Esophagus squamous epithelium (tissue), 5 donors: ENCODE measurements at regions not wholly inside any gene's neighbourhood (a gene's known extent, or its start where the extent isn't known, plus 50 kb on each side); places are given as distances from the start of the nearest gene placed in this dataset.

ENCODE experiments used
- DNase-seq: peaks from one replicate; lab custom pipeline; 2025; lab: John Stamatoyannopoulos, UW
- H3K27ac ChIP-seq, 4 donors: fragments of 200-600 bp; sonication (generic); one replicate each; pipeline ENCODE4 v1.5.1; 2016 to 2019; ENCODE audit warnings: mild to moderate bottlenecking in 1 of 4
- H3K27me3 ChIP-seq, 4 donors: fragments of 200-600 bp; sonication (generic); 1 replicate in 3 of 4; 2 replicates in 1 of 4; pipeline versions ENCODE4 v1.5.1 to v1.6.0; 2017 to 2021; ENCODE audit warnings: antibody characterized with exemption in 1 of 4
- H3K36me3 ChIP-seq, 3 donors: fragments of 200-600 bp; sonication (generic); one replicate each; pipeline ENCODE4 v1.5.1; 2016 to 2019
- H3K4me1 ChIP-seq, 3 donors: fragments of 200-600 bp; sonication (generic); one replicate each; pipeline ENCODE4 v1.5.1; 2017 to 2019
- H3K4me3 ChIP-seq, 4 donors: fragments of 200-600 bp; sonication (generic); 1 replicate in 3 of 4; 2 replicates in 1 of 4; pipeline ENCODE4 v1.5.1; 2016 to 2019; ENCODE audit warnings: mild to moderate bottlenecking in 2 of 4, moderate library complexity in 1 of 4
- H3K9me3 ChIP-seq, 3 donors: fragments of 200-600 bp; sonication (generic); one replicate each; pipeline ENCODE4 v1.5.1; 2016 to 2019
- POLR2A ChIP-seq, 4 donors: fragments of 450-650 bp; IDR thresholded peaks; one replicate each; pipeline ENCODE4 v1.6.1; 2017; ENCODE audit warnings: antibody characterized with exemption in 4 of 4, mild to moderate bottlenecking in 4 of 4, moderate library complexity in 3 of 4
- WGBS, 2 donors: methylation state at CpG; one replicate each; pipeline ENCODE4 v1.1.5; 2018; 5-methylcytosine and 5-hydroxymethylcytosine counted together
- intact Hi-C: fragments of 100-400 bp; cut with DNase I; formaldehyde crosslinking; loops from one replicate; pipeline ENCODE4 v1.15.0; 2022
- TF ChIP-seq, protein P1 (sequence below), 6 experiments: fragments of 450-650 bp in 4 of 6; fragments of 200-600 bp in 2 of 6; sonication (generic) in 2 of 6; IDR thresholded peaks; one replicate each; pipeline ENCODE4 v1.5.1; 2016 to 2019; ENCODE audit warnings: antibody characterized with exemption in 6 of 6, mild to moderate bottlenecking in 4 of 6, moderate library complexity in 4 of 6
- donor health status: DM: yes; HTN: yes; CAD: no.

DNA sequence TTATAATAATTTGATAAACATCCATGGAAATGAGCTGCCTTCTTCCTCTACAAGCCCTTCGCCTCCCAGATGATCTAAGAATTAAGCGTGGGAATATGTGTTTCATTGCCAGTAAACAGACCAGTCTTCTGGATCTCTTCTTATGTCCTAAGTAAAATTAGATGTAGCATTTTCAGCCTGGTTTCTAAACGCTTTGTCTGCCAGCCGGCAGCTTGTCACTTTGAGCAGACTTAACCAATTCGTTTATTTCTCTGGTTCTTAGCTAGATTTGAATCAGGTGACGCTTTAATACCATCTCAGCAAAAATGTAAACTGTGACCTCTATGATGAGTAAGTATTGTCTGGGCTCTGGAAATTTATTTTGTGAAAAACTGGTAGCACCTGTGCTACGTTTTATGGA lies 380.6 kb upstream of the NUDT12 start:
- 69 to 72% methylated on average over 7 of the region's 7 CpGs for WGBS, 2 donors
- DNase-seq = no peak
- H3K36me3 ChIP-seq = no peaks in the 10 kb centered on the region
- H3K4me3 ChIP-seq = no peak overlapping the region
- no peaks in the 10 kb centered on the region for H3K9me3 ChIP-seq
- H3K4me1 ChIP-seq = no peaks in the 10 kb centered on the region
- TF ChIP-seq POLR2A (IDR thresholded peaks at IDR 0.05) = no peak
- TF ChIP-seq, protein P1, sequence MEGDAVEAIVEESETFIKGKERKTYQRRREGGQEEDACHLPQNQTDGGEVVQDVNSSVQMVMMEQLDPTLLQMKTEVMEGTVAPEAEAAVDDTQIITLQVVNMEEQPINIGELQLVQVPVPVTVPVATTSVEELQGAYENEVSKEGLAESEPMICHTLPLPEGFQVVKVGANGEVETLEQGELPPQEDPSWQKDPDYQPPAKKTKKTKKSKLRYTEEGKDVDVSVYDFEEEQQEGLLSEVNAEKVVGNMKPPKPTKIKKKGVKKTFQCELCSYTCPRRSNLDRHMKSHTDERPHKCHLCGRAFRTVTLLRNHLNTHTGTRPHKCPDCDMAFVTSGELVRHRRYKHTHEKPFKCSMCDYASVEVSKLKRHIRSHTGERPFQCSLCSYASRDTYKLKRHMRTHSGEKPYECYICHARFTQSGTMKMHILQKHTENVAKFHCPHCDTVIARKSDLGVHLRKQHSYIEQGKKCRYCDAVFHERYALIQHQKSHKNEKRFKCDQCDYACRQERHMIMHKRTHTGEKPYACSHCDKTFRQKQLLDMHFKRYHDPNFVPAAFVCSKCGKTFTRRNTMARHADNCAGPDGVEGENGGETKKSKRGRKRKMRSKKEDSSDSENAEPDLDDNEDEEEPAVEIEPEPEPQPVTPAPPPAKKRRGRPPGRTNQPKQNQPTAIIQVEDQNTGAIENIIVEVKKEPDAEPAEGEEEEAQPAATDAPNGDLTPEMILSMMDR (IDR thresholded peaks at IDR 0.05) = no peak
- H3K27me3 ChIP-seq = no peaks in the 10 kb centered on the region
- intact Hi-C loops = no loop called here
- no peak overlapping the region for H3K27ac ChIP-seq

DNA sequence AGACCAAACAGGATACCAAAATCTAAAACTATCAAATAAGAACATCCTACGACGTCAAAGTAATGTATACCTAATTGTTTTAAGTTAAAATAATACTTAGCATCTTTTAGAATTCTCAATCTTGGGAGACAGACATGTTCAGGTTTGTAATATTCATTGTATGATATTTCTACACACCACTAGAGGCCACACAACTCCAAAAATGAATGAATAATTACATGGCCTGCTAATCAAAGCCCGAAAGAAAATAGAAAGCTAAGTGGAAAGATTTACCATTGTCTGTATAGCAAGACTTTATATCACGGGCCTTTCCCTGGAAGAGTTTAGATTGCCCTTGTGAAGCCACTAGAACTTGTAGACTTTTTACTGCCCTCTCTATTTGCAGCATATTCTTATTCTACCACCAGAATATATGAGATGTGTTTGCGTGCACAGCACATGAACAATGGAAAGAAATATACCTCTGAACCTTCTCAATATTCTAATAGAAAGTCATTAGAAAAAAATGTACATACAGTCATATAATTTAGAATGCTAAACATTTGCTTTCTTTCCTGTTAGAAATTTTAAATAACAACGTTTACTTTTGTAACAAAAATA lies 380.1 kb upstream of the NUDT12 start:
- Histone ChIP-seq H3K36me3 (no peaks in the 10 kb centered on the region), H3K27ac (no peak overlapping the region), H3K27me3 (no peaks in the 10 kb centered on the region), H3K4me1 (no peaks in the 10 kb centered on the region), H3K4me3 (no peak overlapping the region), H3K9me3 (no peaks in the 10 kb centered on the region)
- intact Hi-C loops = no loop called here
- no peak for TF ChIP-seq POLR2A (IDR thresholded peaks at IDR 0.05)
- TF ChIP-seq, protein P1 (IDR thresholded peaks at IDR 0.05) = no peak
- no peak for DNase-seq
- 57 to 63% methylated on average over 6 of the region's 6 CpGs for WGBS, 2 donors

DNA sequence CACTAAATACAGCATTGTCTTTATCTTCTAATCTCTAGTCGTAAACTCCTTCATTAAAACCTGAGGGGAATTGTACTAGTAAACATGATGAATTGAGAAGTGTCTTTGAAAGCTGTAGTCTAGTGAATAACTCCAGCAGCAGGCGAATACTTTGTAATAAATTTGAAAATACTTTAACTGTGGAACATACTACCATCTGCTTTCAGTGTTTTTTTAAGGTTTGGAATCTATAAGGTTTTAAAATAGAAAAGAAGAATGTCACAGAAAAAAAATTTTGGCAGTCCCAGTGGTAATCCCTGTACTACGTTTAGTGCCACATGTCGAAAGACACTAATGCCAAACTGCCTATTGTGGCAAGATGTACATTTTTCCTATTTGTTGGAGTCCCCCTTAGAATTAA lies 379.0 kb upstream of the NUDT12 start:
- H3K9me3 ChIP-seq = no peaks in the 10 kb centered on the region
- no peaks in the 10 kb centered on the region for H3K4me1 ChIP-seq
- H3K27ac ChIP-seq = no peak overlapping the region
- intact Hi-C loops = no loop called here
- DNase-seq = no peak
- no peak overlapping the region for H3K4me3 ChIP-seq
- H3K36me3 ChIP-seq = no peaks in the 10 kb centered on the region
- H3K27me3 ChIP-seq = no peaks in the 10 kb centered on the region
- 62 to 65% methylated on average over 4 of the region's 4 CpGs for WGBS, 2 donors
- TF ChIP-seq POLR2A (IDR thresholded peaks at IDR 0.05) = no peak

DNA sequence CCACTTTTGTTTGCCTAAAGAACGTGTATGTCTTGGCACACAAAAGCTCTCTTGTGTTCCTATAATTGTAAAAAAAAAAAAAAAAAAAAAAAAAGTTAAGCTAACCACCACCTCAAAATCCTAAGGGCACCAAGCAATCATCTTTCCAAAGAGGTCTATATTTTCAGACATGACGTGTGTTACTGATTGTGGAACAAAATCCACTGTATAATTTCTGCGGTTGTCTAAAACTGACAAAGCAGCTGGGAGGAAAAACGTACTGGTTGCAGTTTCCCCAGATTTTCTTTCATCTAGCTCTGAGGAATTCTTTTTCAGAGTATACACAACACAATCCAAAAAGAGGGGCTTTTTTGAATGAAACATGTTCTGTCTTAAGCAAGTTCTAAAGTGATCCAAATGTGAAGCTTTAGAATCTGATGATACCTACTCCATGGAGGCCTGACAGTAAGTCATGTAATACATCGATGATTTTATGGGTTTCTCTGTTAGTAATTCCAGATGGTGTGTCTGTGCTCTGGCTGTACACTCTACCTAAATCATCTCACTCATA lies 375.6 kb upstream of the NUDT12 start:
- intact Hi-C loops = no loop called here
- Histone ChIP-seq H3K27ac (no peak overlapping the region), H3K36me3 (no peaks in the 10 kb centered on the region), H3K4me1 (no peaks in the 10 kb centered on the region), H3K4me3 (no peak overlapping the region), H3K27me3 (no peaks in the 10 kb centered on the region), H3K9me3 (no peaks in the 10 kb centered on the region)
- WGBS, 2 donors = 30 to 37% methylated on average over 5 of the region's 5 CpGs
- TF ChIP-seq, protein P1 (IDR thresholded peaks at IDR 0.05) = no peak
- TF ChIP-seq POLR2A (IDR thresholded peaks at IDR 0.05) = no peak
- DNase-seq = no peak

DNA sequence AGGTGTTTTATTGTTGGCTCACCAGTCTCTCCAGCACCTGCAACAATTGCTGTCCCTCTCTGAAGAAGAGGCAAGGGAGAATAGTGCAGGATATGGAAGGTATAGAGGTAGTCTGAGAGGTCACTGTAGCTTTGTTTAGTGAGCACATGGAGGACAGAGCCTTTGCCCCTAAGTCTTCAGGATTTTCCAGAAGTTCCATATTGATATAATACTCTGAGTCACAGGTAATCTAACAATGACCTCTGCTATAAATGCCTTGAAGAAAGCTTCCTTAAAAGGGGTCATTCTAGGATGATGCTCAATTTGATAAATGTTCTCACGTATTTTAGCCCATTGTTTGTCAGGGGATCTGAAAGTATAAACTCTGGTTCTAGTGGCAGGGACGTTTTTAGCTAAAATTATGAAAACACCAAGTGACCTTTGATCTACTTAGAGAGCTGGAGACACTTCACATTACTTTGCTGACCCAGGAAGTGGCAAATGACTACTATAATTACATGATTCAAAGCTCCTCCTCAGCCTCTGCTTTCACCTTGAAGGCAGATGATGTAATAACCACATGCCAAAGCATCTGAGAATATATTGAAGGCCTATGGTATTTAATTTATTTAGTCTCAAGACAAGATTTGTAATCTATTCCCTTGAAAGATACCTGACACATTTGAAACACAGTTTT lies 366.9 kb upstream of the NUDT12 start:
- WGBS, 2 donors = 18 to 27% methylated on average over 2 of the region's 2 CpGs
- Histone ChIP-seq H3K9me3 (no peaks in the 10 kb centered on the region), H3K27me3 (no peaks in the 10 kb centered on the region), H3K4me3 (no peak overlapping the region), H3K4me1 (no peaks in the 10 kb centered on the region), H3K27ac (no peak overlapping the region), H3K36me3 (no peaks in the 10 kb centered on the region)
- TF ChIP-seq, protein P1 (IDR thresholded peaks at IDR 0.05) = no peak
- no peak for TF ChIP-seq POLR2A (IDR thresholded peaks at IDR 0.05)
- intact Hi-C loops = no loop called here
- DNase-seq = no peak
